HG02571 (cell line): ENCODE measurements at regions not wholly inside any gene's neighbourhood (a gene's known extent, or its start where the extent isn't known, plus 50 kb on each side); places are given as distances from the start of the nearest gene placed in this dataset.
"Not testable (repeated sequence)": the region's sequence is repeated elsewhere in the genome, so short reads cannot be mapped to it uniquely, and the experiment has no call there.

ENCODE experiments used
- ATAC-seq: cut with Tn5 transposase; IDR thresholded peaks from one replicate; pipeline ENCODE4 v1.9.1; 2021; ENCODE audit warnings: mild to moderate bottlenecking, moderate library complexity; ENCODE audit not compliant: unreplicated experiment

- ATAC-seq: no peak
Measured at GRCh38 chr4:29295280-29295679, 1424.9 kb upstream of the PCDH7 start.

DNA sequence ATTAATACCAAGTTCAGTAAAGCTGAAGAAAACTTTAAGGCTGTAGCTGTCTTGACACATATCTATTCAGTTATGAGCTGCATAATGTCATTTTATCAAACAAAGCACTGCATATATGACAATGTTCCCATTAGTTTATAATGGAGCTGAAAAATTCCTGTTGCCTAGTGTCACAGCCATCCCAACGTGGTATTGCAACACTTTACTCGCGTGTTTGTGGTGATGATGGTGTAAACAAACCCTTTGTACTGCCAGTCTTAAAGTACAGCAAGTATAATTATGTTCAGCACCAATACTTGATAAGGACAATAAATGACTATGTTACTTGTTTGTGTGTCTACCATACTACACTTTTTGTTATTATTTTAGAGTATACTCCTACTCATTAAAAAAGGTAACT lies 1415.6 kb upstream of the PCDH7 start:
- ATAC-seq: no peak

DNA sequence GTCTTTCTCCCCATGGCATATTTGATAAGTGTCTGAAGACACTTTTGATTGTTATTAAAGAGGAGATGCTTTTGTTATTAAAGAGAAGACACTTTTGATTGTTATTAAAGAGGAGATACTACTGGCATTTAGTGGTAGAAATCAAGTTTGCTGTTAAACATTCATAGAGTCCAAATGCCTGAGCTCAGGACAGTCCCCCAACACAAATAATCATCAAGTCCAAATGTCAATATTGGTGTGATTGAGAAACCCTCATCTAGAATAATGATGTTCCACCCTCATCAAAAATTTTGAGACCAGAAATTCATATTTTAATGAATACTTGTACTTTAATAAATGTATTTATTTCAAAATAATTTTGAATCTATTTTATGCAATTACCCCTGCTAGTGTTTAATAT lies 1412.9 kb upstream of the PCDH7 start:
- no peak for ATAC-seq

DNA sequence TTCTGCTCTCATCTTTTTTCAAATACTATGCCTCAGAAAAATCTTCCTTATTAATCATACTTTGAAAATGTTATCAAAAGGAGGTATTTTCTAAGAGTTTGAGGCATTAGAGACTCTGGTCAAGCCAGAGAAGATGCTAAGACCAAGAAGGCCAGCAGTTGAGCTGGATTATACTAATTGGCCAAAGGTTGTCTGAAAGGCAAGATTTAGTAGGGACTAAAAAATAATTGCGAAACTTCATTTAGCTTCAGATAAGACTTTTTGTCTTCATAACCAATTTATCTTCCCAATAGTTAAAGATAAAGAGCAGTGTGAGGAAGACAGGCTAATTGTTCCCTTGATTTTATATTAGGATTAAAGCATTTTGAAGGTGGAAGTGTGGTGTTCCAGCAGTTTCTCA lies 1412.4 kb upstream of the PCDH7 start:
- no peak for ATAC-seq

DNA sequence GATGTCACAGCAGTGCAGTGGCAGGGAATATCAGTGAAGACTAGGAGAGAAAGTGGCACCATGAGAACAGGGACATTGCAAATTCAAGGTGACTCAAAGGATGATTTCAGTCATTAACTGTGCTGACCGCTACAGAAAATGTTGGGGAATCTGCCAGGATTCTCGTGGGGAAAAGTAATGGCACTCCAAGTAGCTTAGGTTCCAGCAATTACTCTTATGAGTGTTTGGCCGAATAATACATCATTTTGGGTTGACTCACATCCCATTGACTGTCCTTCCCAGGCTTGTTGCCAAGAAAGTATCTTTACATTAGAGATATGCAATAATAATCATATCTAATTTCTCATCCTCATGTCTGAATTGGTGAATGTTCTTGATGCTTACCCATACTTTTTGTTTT lies 1411.1 kb upstream of the PCDH7 start:
- ATAC-seq: no peak

GRCh38 chr4:29310252-29310651 lies 1409.9 kb upstream of the PCDH7 start:
- no peak for ATAC-seq

DNA sequence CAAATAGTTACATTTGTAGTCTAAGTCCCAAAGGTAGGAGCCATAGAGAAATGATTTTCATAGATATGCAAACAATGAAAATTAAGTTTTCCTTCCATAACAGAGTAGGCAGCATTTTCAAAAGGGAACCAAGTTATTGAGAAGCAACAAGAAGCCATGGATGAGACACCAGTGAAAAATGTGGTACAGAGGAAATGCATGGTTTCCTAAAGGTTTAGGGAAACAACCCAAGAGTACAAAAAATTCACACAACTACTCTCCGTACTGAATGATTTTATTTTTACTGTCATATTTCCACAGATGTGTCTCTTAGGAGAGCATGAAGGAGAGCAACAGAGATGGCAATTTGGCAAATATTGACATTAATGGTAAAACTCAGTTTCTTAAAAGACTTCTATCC lies 1408.9 kb upstream of the PCDH7 start:
- ATAC-seq: no peak

DNA sequence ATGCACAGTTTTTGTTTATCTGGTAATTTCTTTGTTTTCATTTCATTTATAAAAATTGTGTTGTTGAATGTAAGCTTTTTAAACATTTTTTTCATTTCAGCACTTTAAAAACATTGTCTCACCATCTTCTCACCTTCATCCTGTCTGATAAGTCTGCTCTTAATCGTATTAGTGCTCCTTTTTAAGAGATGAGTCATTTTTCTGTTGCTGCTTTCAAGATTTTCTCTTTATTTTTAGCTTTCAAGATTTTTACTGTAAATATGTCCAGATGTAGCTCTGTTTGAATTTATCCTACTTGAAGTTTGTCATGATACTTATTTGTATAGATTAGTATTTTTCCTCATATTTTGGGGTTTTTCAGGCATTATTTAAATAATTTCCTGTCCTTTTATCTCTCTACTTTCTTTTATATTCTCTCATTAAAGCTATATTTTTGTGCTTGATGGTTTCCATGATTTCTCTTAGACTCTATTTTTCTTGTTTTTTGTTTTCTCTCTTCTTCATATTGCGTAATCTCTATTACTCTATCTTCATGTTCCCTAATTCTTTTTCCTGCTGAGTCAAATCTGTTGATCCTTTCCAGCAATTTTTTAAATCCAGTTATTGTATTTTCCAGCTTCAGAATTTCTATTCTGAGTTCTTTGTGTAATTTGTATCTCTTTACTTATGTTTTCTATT lies 1400.4 kb upstream of the PCDH7 start:
- ATAC-seq: no peak

GRCh38 chr4:29320947-29321620 lies 1399.1 kb upstream of the PCDH7 start:
- no peak for ATAC-seq

- ATAC-seq: no peak
Measured at GRCh38 chr4:29326004-29326403, 1394.2 kb upstream of the PCDH7 start.

DNA sequence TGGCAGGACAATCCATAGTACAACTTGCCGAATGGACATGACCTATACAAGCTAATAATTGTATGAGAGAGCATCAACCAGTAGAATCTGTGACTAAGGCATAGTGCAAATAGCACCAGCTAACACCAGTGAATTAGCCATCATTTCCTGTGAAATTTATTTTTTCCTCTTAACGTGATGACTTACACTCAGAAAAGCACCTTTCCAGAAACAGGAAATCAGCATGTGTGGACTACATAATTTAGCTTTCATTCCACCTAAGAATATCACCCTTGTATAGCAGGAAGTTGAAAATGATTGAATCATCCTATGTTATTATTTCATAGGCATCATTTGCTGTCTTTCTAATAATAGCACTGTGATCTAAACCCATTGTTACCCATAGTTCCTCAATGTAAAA lies 1393.4 kb upstream of the PCDH7 start:
- ATAC-seq: no peak

DNA sequence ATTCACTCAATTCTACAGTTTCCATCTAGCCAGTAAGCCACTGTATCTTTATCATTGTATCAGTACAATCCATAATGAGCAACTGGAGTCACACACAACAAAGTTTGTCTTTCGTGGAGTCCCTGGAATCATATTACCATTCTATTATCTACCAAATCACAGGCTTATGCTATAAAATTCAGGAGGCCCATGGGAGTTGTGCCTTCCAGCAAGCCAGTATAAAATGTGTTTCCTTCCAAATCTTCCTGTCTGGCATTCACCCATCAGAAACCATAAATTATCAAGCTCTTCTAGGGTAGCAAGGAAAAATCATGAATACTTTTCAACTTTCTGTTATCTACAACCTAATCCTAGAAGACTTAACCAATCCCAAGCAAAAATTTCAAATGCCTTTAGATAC lies 1383.3 kb upstream of the PCDH7 start:
- ATAC-seq: no peak

DNA sequence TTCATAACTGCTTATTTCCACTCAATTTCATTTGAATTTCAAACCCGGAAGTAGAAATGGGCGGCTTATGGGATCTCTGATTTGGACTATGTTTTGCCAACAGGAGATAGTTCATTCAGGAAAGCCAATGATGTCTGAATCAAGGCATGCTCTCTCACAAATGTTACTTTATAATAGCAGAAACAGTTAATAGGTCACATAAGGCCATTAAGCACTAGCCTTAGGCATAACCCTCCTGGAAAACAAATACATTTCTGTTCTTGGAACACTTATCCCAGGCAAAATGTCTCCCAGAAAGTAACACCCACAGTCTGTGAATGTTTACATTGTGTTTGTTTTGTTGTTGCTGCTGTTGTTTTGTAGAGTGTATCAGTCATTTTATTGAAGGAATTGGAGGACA lies 1347.2 kb upstream of the PCDH7 start:
- ATAC-seq: no peak

DNA sequence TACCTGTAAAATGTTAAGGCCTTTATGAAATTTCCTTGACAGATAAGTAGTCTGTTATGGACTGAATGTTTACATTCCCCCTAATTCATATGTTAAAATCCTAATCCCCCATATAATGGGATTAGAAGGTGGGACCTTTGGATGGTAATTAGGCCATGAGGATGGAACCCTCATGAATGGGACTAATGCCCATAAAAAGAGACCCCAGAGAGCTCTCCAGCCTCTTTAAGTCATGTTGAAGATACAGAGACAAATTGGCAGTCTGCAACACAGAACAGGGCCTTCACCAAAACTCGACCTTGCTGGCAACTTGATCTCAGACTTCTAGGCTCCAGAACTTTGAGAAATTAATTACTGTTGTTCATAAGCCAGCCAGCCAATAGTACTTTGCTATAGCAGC lies 1344.5 kb upstream of the PCDH7 start:
- ATAC-seq: no peak

DNA sequence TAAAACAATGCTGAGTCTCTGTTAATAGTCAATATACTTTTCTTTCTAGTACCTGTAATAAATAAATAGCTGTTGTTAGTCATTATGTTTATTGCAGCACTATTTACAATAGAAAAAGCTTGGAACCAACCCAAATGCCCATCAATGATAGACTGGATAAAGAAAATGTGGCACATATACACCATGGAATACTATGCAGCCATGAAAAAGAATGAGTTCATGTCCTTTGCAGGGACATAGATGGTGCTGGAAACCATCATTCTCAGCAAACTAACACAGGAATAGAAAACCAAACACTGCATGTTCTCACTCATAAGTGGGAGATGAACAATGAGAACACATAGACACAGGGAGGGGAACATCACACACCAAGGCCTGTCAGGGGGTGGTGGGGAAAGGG lies 1341.9 kb upstream of the PCDH7 start:
- ATAC-seq: not testable (repeated sequence)

DNA sequence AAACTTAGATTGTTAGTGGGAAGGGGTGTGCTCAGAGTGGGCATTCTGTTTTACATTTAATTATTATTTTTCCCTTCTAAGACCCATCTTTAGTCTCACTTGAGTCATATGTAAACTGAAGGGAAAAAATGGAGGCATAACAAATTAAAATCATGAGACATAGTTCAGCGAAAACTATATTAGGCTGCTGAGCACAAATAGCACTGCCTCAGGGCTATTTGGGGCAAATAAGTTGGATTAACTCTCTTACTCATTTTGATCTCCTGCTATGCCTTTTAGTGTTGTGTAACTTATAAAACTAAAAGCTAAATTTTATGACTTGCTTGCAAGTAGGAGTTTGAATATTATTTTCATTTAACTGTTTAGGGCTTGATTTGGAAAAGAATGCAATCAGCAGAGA lies 1329.2 kb upstream of the PCDH7 start:
- no peak for ATAC-seq

DNA sequence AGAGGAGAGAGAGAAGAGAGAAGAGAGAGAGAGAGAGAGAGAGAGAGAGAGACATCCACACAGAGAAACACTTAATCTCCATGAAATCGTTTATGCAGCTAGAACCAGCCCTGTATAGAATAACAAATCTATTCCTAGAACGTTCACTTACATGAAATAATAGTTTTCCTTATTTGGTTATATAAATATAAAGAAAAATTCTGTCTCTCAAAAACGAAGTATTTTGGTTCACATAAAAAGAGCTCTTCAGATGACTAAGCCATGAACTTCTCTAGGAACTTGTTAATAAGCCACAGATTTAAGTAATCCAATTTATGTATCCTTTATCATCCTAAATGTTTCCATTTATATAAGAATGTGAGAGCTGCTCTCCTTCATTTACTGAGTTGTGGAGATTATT lies 1315.1 kb upstream of the PCDH7 start:
- ATAC-seq: no peak

- no peak for ATAC-seq
Measured at GRCh38 chr4:29415771-29416170, 1304.4 kb upstream of the PCDH7 start.

DNA sequence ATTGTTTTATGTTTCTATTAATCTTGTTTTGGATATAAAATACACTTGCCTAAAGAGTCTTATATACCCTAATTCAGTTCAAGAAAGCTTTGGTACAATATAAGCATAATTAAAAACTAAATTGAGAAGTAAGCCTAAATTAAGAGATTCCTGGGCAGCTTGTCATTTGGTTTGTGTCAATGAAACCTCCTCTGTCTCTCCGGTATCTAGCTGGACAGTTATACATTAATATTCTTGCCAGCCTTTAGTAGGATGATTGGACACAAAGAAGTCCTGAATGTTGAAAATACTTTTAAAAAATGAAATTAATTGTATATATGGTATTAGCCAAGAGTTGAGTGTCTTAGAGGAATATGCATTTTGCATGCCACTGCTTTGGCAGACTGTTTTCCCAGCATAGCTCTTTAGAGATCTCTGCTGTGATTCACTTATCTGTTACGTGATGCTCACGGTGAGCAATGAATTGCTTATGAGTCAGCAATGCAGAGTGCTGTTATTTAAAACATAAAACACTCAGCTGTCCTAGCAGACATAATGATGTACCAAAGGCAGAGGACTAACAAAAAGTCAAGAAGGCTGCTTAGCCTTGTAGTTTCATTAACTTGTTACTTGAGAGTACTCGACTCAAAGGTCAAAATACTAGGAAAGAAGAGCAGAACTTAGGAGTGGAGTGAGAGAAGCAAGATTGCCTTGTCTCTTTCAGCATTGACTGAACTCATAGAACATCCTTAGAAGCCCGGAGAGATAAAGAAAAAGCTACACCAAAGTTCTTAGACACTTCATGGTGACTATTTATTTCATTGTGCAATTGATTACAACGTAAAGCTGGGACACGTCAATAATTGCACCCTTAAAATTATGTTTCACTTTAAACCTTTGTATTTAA lies 1296.1 kb upstream of the PCDH7 start:
- no peak for ATAC-seq

GRCh38 chr4:29453303-29453820 lies 1266.8 kb upstream of the PCDH7 start:
- ATAC-seq: no peak

DNA sequence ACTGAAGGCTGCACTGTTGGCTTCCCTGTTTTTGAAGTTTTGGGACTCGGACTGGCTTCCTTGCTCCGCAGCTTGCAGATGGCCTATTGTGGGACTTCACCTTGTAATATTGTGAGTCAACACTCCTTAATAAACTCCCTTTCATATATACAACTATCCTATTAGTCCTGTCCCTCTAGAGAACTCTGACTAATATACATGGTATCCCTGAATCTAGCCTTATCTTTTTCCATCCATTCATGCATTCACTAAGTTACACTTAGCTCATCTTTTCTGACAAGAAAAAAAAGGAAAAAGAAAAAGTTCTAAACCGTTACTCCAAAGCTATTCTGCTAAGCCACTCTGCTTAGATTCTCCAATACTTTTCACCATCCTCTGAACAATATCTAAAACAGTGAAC lies 1260.2 kb upstream of the PCDH7 start:
- no peak for ATAC-seq
